ENCODE measurements at regions not wholly inside any gene's neighbourhood (a gene's known extent, or its start where the extent isn't known, plus 50 kb on each side); places are given as distances from the start of the nearest gene placed in this dataset.

- TF ChIP-seq, protein P1, sequence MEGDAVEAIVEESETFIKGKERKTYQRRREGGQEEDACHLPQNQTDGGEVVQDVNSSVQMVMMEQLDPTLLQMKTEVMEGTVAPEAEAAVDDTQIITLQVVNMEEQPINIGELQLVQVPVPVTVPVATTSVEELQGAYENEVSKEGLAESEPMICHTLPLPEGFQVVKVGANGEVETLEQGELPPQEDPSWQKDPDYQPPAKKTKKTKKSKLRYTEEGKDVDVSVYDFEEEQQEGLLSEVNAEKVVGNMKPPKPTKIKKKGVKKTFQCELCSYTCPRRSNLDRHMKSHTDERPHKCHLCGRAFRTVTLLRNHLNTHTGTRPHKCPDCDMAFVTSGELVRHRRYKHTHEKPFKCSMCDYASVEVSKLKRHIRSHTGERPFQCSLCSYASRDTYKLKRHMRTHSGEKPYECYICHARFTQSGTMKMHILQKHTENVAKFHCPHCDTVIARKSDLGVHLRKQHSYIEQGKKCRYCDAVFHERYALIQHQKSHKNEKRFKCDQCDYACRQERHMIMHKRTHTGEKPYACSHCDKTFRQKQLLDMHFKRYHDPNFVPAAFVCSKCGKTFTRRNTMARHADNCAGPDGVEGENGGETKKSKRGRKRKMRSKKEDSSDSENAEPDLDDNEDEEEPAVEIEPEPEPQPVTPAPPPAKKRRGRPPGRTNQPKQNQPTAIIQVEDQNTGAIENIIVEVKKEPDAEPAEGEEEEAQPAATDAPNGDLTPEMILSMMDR (IDR thresholded peaks at IDR 0.05): no peak
- TF ChIP-seq POLR2A (IDR thresholded peaks at IDR 0.05): no peak
These were observed 59.1 kb upstream of the MRI1 start for GRCh38 chr19:13705201-13705600.
